HEK293 (cell line): ENCODE measurements at regions not wholly inside any gene's neighbourhood (a gene's known extent, or its start where the extent isn't known, plus 50 kb on each side); places are given as distances from the start of the nearest gene placed in this dataset.

Source experiments
- MZF1 ChIP-seq: fragments of 450-650 bp; formaldehyde crosslinking; IDR thresholded peaks from 2 replicates; pipeline ENCODE4 v1.5.1; 2017; ENCODE audit warnings: missing biosample characterization, missing genetic modification characterization, borderline replicate concordance
- ZEB2 ChIP-seq: fragments of 450-650 bp; formaldehyde crosslinking; IDR thresholded peaks from 2 replicates; pipeline ENCODE4 v1.5.1; 2016; ENCODE audit warnings: missing biosample characterization, missing genetic modification characterization
- ZNF184 ChIP-seq: fragments of 450-650 bp; IDR thresholded peaks from 2 replicates; pipeline ENCODE4 v1.5.1; 2018; ENCODE audit warnings: missing biosample characterization, mild to moderate bottlenecking, missing genetic modification characterization
- ZNF239 ChIP-seq: fragments of 450-650 bp; formaldehyde crosslinking; IDR thresholded peaks from 2 replicates; pipeline ENCODE4 v1.5.1; 2016; ENCODE audit warnings: missing biosample characterization, missing genetic modification characterization
- ZNF629 ChIP-seq: fragments of 450-650 bp; formaldehyde crosslinking; IDR thresholded peaks from 2 replicates; pipeline ENCODE4 v1.5.1; 2017; ENCODE audit warnings: missing biosample characterization, missing genetic modification characterization
- TF ChIP-seq, protein P1 (sequence below): fragments of 450-650 bp; formaldehyde crosslinking; IDR thresholded peaks from 2 replicates; pipeline ENCODE4 v1.5.1; 2016; ENCODE audit warnings: missing biosample characterization, missing genetic modification characterization
- TF ChIP-seq, protein P2 (sequence below): fragments of 450-650 bp; formaldehyde crosslinking; conservative IDR thresholded peaks from 2 replicates; pipeline ENCODE4 v1.5.1; 2016; ENCODE audit warnings: low read depth, missing biosample characterization, missing genetic modification characterization
- TF ChIP-seq, protein P3 (sequence below): fragments of 450-650 bp; formaldehyde crosslinking; IDR thresholded peaks from 2 replicates; pipeline ENCODE4 v1.5.1; 2016; ENCODE audit warnings: missing biosample characterization, missing genetic modification characterization
- TF ChIP-seq, protein P4 (sequence below): fragments of 450-650 bp; formaldehyde crosslinking; IDR thresholded peaks from 2 replicates; pipeline ENCODE4 v1.5.1; 2016; ENCODE audit warnings: missing biosample characterization, missing genetic modification characterization

DNA sequence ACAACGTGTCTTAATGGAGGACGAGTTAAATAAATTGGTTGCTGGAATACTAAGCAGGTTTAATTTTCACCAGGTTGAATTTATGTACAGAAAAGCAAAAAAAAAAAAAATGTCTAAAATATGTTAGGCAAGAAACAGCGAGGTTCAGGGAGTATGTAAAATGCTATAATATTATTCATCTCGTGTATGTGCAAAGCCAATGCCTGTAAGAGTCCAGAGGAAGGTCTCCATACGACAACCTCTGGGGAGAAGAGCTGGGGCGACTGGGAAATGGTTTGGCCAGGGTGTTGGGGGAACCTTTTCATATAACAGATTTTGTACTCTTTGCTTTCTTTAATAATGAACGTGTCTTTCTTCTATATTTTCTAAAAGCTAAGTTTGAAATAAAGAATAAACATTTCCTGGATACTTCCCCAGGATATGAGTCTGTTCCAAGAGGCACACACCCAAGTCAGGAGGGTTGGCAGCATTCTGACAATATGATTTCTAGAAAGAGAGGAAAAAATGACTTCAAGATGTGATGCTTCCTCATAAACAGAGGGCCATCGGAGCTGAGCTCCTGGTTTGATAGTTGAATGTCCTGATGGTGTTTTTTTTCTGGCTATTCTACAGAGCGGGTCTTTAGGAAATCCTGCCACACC lies 208.6 kb upstream of the MGMT start:
- no peak for TF ChIP-seq ZEB2 (tag by site-specific recombination)
- TF ChIP-seq ZNF239 (tag by site-specific recombination), result no peak
- TF ChIP-seq, protein P1, sequence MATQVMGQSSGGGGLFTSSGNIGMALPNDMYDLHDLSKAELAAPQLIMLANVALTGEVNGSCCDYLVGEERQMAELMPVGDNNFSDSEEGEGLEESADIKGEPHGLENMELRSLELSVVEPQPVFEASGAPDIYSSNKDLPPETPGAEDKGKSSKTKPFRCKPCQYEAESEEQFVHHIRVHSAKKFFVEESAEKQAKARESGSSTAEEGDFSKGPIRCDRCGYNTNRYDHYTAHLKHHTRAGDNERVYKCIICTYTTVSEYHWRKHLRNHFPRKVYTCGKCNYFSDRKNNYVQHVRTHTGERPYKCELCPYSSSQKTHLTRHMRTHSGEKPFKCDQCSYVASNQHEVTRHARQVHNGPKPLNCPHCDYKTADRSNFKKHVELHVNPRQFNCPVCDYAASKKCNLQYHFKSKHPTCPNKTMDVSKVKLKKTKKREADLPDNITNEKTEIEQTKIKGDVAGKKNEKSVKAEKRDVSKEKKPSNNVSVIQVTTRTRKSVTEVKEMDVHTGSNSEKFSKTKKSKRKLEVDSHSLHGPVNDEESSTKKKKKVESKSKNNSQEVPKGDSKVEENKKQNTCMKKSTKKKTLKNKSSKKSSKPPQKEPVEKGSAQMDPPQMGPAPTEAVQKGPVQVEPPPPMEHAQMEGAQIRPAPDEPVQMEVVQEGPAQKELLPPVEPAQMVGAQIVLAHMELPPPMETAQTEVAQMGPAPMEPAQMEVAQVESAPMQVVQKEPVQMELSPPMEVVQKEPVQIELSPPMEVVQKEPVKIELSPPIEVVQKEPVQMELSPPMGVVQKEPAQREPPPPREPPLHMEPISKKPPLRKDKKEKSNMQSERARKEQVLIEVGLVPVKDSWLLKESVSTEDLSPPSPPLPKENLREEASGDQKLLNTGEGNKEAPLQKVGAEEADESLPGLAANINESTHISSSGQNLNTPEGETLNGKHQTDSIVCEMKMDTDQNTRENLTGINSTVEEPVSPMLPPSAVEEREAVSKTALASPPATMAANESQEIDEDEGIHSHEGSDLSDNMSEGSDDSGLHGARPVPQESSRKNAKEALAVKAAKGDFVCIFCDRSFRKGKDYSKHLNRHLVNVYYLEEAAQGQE (tag by site-specific recombination), result no peak
- no peak for TF ChIP-seq ZNF184 (tag by site-specific recombination)
- no peak for TF ChIP-seq ZNF629 (tag by site-specific recombination)
- TF ChIP-seq, protein P2, sequence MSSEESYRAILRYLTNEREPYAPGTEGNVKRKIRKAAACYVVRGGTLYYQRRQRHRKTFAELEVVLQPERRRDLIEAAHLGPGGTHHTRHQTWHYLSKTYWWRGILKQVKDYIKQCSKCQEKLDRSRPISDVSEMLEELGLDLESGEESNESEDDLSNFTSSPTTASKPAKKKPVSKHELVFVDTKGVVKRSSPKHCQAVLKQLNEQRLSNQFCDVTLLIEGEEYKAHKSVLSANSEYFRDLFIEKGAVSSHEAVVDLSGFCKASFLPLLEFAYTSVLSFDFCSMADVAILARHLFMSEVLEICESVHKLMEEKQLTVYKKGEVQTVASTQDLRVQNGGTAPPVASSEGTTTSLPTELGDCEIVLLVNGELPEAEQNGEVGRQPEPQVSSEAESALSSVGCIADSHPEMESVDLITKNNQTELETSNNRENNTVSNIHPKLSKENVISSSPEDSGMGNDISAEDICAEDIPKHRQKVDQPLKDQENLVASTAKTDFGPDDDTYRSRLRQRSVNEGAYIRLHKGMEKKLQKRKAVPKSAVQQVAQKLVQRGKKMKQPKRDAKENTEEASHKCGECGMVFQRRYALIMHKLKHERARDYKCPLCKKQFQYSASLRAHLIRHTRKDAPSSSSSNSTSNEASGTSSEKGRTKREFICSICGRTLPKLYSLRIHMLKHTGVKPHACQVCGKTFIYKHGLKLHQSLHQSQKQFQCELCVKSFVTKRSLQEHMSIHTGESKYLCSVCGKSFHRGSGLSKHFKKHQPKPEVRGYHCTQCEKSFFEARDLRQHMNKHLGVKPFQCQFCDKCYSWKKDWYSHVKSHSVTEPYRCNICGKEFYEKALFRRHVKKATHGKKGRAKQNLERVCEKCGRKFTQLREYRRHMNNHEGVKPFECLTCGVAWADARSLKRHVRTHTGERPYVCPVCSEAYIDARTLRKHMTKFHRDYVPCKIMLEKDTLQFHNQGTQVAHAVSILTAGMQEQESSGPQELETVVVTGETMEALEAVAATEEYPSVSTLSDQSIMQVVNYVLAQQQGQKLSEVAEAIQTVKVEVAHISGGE (tag by site-specific recombination), result no peak
- TF ChIP-seq, protein P3, sequence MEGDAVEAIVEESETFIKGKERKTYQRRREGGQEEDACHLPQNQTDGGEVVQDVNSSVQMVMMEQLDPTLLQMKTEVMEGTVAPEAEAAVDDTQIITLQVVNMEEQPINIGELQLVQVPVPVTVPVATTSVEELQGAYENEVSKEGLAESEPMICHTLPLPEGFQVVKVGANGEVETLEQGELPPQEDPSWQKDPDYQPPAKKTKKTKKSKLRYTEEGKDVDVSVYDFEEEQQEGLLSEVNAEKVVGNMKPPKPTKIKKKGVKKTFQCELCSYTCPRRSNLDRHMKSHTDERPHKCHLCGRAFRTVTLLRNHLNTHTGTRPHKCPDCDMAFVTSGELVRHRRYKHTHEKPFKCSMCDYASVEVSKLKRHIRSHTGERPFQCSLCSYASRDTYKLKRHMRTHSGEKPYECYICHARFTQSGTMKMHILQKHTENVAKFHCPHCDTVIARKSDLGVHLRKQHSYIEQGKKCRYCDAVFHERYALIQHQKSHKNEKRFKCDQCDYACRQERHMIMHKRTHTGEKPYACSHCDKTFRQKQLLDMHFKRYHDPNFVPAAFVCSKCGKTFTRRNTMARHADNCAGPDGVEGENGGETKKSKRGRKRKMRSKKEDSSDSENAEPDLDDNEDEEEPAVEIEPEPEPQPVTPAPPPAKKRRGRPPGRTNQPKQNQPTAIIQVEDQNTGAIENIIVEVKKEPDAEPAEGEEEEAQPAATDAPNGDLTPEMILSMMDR (tag by site-specific recombination), result no peak
- TF ChIP-seq, protein P4, sequence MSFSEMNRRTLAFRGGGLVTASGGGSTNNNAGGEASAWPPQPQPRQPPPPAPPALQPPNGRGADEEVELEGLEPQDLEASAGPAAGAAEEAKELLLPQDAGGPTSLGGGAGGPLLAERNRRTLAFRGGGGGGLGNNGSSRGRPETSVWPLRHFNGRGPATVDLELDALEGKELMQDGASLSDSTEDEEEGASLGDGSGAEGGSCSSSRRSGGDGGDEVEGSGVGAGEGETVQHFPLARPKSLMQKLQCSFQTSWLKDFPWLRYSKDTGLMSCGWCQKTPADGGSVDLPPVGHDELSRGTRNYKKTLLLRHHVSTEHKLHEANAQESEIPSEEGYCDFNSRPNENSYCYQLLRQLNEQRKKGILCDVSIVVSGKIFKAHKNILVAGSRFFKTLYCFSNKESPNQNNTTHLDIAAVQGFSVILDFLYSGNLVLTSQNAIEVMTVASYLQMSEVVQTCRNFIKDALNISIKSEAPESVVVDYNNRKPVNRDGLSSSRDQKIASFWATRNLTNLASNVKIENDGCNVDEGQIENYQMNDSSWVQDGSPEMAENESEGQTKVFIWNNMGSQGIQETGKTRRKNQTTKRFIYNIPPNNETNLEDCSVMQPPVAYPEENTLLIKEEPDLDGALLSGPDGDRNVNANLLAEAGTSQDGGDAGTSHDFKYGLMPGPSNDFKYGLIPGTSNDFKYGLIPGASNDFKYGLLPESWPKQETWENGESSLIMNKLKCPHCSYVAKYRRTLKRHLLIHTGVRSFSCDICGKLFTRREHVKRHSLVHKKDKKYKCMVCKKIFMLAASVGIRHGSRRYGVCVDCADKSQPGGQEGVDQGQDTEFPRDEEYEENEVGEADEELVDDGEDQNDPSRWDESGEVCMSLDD (tag by site-specific recombination), result no peak
- TF ChIP-seq MZF1, result no peak
